Uterus (tissue), 3 donors: ENCODE measurements at regions not wholly inside any gene's neighbourhood (a gene's known extent, or its start where the extent isn't known, plus 50 kb on each side); places are given as distances from the start of the nearest gene placed in this dataset.

Source experiments
- DNase-seq, 2 donors: peaks; one replicate each; pipeline ENCODE4 v3.0.0-alpha.2; 2019 to 2020
- H3K27ac ChIP-seq, 2 donors: fragments of 200-600 bp; sonication (generic); 1 replicate in 1 of 2; 2 replicates in 1 of 2; pipeline ENCODE4 v1.5.1; 2016 to 2018
- H3K27me3 ChIP-seq, 2 donors: fragments of 200-600 bp; sonication (generic); one replicate each; pipeline ENCODE4 v1.5.1; 2018 to 2019; ENCODE audit warnings: control low read depth in 1 of 2
- H3K36me3 ChIP-seq, 2 donors: fragments of 200-600 bp; sonication (generic); one replicate each; pipeline ENCODE4 v1.5.1; 2019; ENCODE audit warnings: control low read depth in 1 of 2
- H3K4me1 ChIP-seq, 2 donors: fragments of 200-600 bp; sonication (generic); one replicate each; pipeline ENCODE4 v1.5.1; 2018 to 2019; ENCODE audit warnings: control low read depth in 1 of 2
- H3K4me3 ChIP-seq, 2 donors: fragments of 200-600 bp; sonication (generic); 1 replicate in 1 of 2; 2 replicates in 1 of 2; pipeline ENCODE4 v1.5.1; 2018 to 2019; ENCODE audit warnings: mild to moderate bottlenecking in 1 of 2
- H3K9me3 ChIP-seq, 2 donors: fragments of 200-600 bp; sonication (generic); one replicate each; pipeline ENCODE4 v1.5.1; 2019; ENCODE audit warnings: control low read depth in 1 of 2
- CTCF ChIP-seq, 4 experiments: fragments of 200-600 bp in 2 of 4; fragments of 450-650 bp in 2 of 4; sonication (generic) in 2 of 4; IDR thresholded peaks; one replicate each; pipeline ENCODE4 v1.5.1; 2016 to 2019; ENCODE audit warnings: antibody characterized with exemption in 4 of 4, mild to moderate bottlenecking in 2 of 4, moderate library complexity in 1 of 4
- POLR2A ChIP-seq, 2 donors: fragments of 450-650 bp; IDR thresholded peaks; one replicate each; pipeline ENCODE4 v1.6.1; 2016; ENCODE audit warnings: antibody characterized with exemption in 2 of 2, mild to moderate bottlenecking in 1 of 2, moderate library complexity in 1 of 2
- intact Hi-C: fragments of 100-400 bp; cut with DNase I; formaldehyde crosslinking; loops from one replicate; pipeline ENCODE4 v1.15.1; 2023; ENCODE audit warnings: low total_unique reads
- donor health status: DM: yes; HTN: yes; CAD: no.

DNA sequence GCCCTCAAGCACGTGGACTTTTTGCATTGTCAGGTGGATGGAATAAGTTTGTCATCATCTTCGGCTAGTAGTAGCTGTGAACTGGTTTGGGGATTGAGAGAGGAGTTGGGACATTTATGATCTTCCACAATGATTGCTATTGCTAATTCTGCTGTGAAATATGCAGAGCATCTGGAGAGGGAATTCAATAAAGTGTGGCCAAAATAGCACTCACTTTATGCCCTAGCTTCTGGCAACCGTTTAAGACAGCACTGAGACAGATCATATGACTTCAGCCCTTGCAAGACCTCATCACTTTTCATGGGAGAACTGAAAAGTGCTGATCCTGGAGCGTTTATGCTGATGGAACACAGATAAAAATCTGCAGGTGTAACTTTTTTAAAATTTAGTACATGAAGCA lies 360.8 kb downstream of the GPATCH2 start:
- intact Hi-C loops, result no loop called here
- no peak overlapping the region for H3K4me3 ChIP-seq
- H3K27ac ChIP-seq, result no peak overlapping the region
- H3K27me3 ChIP-seq, result no peaks in the 10 kb centered on the region
- H3K36me3 ChIP-seq, result no peaks in the 10 kb centered on the region
- no peak for DNase-seq
- H3K4me1 ChIP-seq, result no peaks in the 10 kb centered on the region
- H3K9me3 ChIP-seq, result no peaks in the 10 kb centered on the region
- TF ChIP-seq CTCF (IDR thresholded peaks at IDR 0.05), result no peak
- no peak for TF ChIP-seq POLR2A (IDR thresholded peaks at IDR 0.05)

- no peak for DNase-seq
- intact Hi-C loops, result no loop called here
- Histone ChIP-seq H3K27me3 (no peaks in the 10 kb centered on the region), H3K9me3 (no peaks in the 10 kb centered on the region), H3K4me1 (no peaks in the 10 kb centered on the region), H3K27ac (no peak overlapping the region), H3K36me3 (no peaks in the 10 kb centered on the region), H3K4me3 (no peak overlapping the region)
- no peak for TF ChIP-seq CTCF (IDR thresholded peaks at IDR 0.05)
- no peak for TF ChIP-seq POLR2A (IDR thresholded peaks at IDR 0.05)
These were observed 362.8 kb downstream of the GPATCH2 start for GRCh38 chr1:217268058-217268457.

- TF ChIP-seq CTCF (IDR thresholded peaks at IDR 0.05) (no peak), POLR2A (IDR thresholded peaks at IDR 0.05) (no peak)
- H3K4me1 ChIP-seq, result no peaks in the 10 kb centered on the region
These were observed 369.3 kb downstream of the GPATCH2 start for GRCh38 chr1:217261636-217262035.

DNA sequence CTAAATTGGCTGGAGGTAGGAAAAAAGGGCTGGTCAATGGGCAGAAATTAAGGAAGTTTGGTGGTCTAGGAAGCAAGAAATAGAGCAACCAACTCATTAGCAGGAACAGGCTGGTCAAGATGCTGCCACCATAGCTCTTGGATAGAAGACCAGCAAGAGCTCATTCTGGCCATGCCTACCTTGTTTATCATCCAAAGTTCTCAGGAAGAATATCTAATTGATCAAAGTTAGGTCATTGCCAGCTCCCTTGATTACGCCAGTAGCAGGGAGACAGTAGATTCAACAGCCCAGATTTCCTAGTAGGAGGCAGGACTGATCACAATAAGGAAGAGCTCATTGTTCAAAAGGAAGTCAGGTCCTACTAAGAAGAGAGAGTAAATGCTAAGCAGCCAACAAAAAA lies 370.2 kb downstream of the GPATCH2 start:
- no peak overlapping the region for H3K4me3 ChIP-seq
- H3K36me3 ChIP-seq, result no peaks in the 10 kb centered on the region
- no peak for DNase-seq
- intact Hi-C loops, result no loop called here
- H3K27ac ChIP-seq, result no peak overlapping the region
- no peak for TF ChIP-seq POLR2A (IDR thresholded peaks at IDR 0.05)
- TF ChIP-seq CTCF (IDR thresholded peaks at IDR 0.05), result no peak
- no peaks in the 10 kb centered on the region for H3K27me3 ChIP-seq
- H3K4me1 ChIP-seq, result no peaks in the 10 kb centered on the region
- H3K9me3 ChIP-seq, result no peaks in the 10 kb centered on the region

More at GRCh38 chr1:217261636-217262035, 369.3 kb downstream of the GPATCH2 start:
- H3K4me3 ChIP-seq, result no peak overlapping the region
- DNase-seq, result no peak
- no peak overlapping the region for H3K27ac ChIP-seq
- intact Hi-C loops, result no loop called here
- no peaks in the 10 kb centered on the region for H3K27me3 ChIP-seq
- H3K36me3 ChIP-seq, result no peaks in the 10 kb centered on the region
- no peaks in the 10 kb centered on the region for H3K9me3 ChIP-seq

DNA sequence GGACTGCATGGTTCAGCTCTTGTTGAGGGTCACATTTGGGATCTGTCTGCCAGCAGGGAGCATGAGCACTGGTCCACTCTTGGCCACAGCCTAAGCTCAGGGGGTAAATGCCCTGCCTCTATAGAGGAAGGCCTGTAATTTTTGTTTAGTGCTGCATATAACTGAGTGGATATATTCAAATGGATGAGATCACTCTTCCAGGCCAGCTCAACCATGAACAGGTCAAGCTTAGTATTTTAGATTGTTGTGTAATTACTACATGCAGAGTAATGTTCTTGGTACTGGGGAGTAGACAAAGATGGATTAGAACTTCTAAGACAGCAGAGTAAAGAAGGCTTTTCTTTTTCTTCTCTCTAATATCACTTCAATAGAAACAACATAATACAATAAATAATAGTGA lies 376.9 kb downstream of the GPATCH2 start:
- DNase-seq, result no peak
- no peaks in the 10 kb centered on the region for H3K27me3 ChIP-seq
- no peak for TF ChIP-seq POLR2A (IDR thresholded peaks at IDR 0.05)
- TF ChIP-seq CTCF (IDR thresholded peaks at IDR 0.05), result no peak
- intact Hi-C loops, result no loop called here
- no peaks in the 10 kb centered on the region for H3K4me1 ChIP-seq
- no peak overlapping the region for H3K27ac ChIP-seq
- no peaks in the 10 kb centered on the region for H3K9me3 ChIP-seq
- no peak overlapping the region for H3K4me3 ChIP-seq
- no peaks in the 10 kb centered on the region for H3K36me3 ChIP-seq
